Type B pancreatic cell (in vitro differentiated cells): ENCODE measurements at regions not wholly inside any gene's neighbourhood (a gene's known extent, or its start where the extent isn't known, plus 50 kb on each side); places are given as distances from the start of the nearest gene placed in this dataset.

Experiments
- DNase-seq: peaks from one replicate; pipeline ENCODE4 v3.0.0; 2021; ENCODE audit warnings: mixed read lengths; ENCODE audit not compliant: unreplicated experiment; ENCODE audit errors: extremely low spot score
- H3K27ac Mint-ChIP-seq: 2 replicates; pipeline ENCODE4 v1.8.0; 2021; ENCODE audit warnings: mild to moderate bottlenecking, mixed read lengths
- H3K27me3 Mint-ChIP-seq: 2 replicates; pipeline ENCODE4 v1.8.0; 2021; ENCODE audit warnings: mixed read lengths
- H3K36me3 Mint-ChIP-seq: 2 replicates; pipeline ENCODE4 v1.8.0; 2021; ENCODE audit warnings: mixed read lengths
- H3K4me1 Mint-ChIP-seq: one replicate; pipeline ENCODE4 v1.8.0; 2021; ENCODE audit warnings: mixed read lengths; ENCODE audit not compliant: unreplicated experiment
- H3K4me3 Mint-ChIP-seq: 2 replicates; pipeline ENCODE4 v1.8.0; 2021; ENCODE audit warnings: mild to moderate bottlenecking, mixed read lengths
- H3K9me3 Mint-ChIP-seq: 2 replicates; pipeline ENCODE4 v1.8.0; 2021; ENCODE audit warnings: mixed read lengths
- CTCF ChIP-seq: fragments of 200-600 bp; sonication (generic); conservative IDR thresholded peaks from 2 replicates; pipeline ENCODE4 v1.5.0; 2021; ENCODE audit warnings: antibody characterized with exemption, mild to moderate bottlenecking

GRCh38 chr18:39486268-39486667 is 1920.7 kb upstream of the CELF4 start:
- Mint-ChIP-seq H3K9me3 (no peaks in the 10 kb centered on the region), H3K4me1 (peaks cover 11% of the 10 kb centered on the region), H3K27ac (no peak overlapping the region), H3K27me3 (no peaks in the 10 kb centered on the region), H3K36me3 (no peaks in the 10 kb centered on the region), H3K4me3 (no peak overlapping the region)
- no peak for DNase-seq
- TF ChIP-seq CTCF = peak; percentile 16

- Mint-ChIP-seq H3K9me3 (no peaks in the 10 kb centered on the region), H3K4me3 (no peak overlapping the region), H3K27me3 (no peaks in the 10 kb centered on the region), H3K36me3 (no peaks in the 10 kb centered on the region), H3K27ac (no peak overlapping the region), H3K4me1 (peaks cover 11% of the 10 kb centered on the region)
- no peak for TF ChIP-seq CTCF
- no peak for DNase-seq
These were observed 1920.1 kb upstream of the CELF4 start for GRCh38 chr18:39485696-39486095.

GRCh38 chr18:39481281-39481680 is 1915.7 kb upstream of the CELF4 start:
- Mint-ChIP-seq H3K36me3 (no peaks in the 10 kb centered on the region), H3K4me1 (peaks cover 3% of the 10 kb centered on the region), H3K27ac (no peak overlapping the region), H3K9me3 (no peaks in the 10 kb centered on the region), H3K27me3 (no peaks in the 10 kb centered on the region), H3K4me3 (no peak overlapping the region)
- no peak for TF ChIP-seq CTCF
- no peak for DNase-seq

- no peaks in the 10 kb centered on the region for H3K36me3 Mint-ChIP-seq
- H3K9me3 Mint-ChIP-seq = no peaks in the 10 kb centered on the region
- no peak overlapping the region for H3K27ac Mint-ChIP-seq
- H3K4me1 Mint-ChIP-seq = no peaks in the 10 kb centered on the region
- TF ChIP-seq CTCF = no peak
- H3K4me3 Mint-ChIP-seq = no peak overlapping the region
- no peaks in the 10 kb centered on the region for H3K27me3 Mint-ChIP-seq
- DNase-seq = no peak
These were observed 1915.0 kb upstream of the CELF4 start for GRCh38 chr18:39480494-39481195.

- DNase-seq = no peak
- H3K27ac Mint-ChIP-seq = no peak overlapping the region
- no peaks in the 10 kb centered on the region for H3K4me1 Mint-ChIP-seq
These were observed 1898.4 kb upstream of the CELF4 start for GRCh38 chr18:39464006-39464405.

More at GRCh38 chr18:39464006-39464405, 1898.4 kb upstream of the CELF4 start:
- H3K9me3 Mint-ChIP-seq = peaks cover under 1% of the 10 kb centered on the region
- TF ChIP-seq CTCF = no peak
- H3K36me3 Mint-ChIP-seq = no peaks in the 10 kb centered on the region
- H3K4me3 Mint-ChIP-seq = no peak overlapping the region
- no peaks in the 10 kb centered on the region for H3K27me3 Mint-ChIP-seq
